ENCODE measurements at regions not wholly inside any gene's neighbourhood (a gene's known extent, or its start where the extent isn't known, plus 50 kb on each side); places are given as distances from the start of the nearest gene placed in this dataset.

GRCh38 chr4:73922766-73923630 lies 53.8 kb downstream of the CXCL1 start:
- TF ChIP-seq, protein P1, sequence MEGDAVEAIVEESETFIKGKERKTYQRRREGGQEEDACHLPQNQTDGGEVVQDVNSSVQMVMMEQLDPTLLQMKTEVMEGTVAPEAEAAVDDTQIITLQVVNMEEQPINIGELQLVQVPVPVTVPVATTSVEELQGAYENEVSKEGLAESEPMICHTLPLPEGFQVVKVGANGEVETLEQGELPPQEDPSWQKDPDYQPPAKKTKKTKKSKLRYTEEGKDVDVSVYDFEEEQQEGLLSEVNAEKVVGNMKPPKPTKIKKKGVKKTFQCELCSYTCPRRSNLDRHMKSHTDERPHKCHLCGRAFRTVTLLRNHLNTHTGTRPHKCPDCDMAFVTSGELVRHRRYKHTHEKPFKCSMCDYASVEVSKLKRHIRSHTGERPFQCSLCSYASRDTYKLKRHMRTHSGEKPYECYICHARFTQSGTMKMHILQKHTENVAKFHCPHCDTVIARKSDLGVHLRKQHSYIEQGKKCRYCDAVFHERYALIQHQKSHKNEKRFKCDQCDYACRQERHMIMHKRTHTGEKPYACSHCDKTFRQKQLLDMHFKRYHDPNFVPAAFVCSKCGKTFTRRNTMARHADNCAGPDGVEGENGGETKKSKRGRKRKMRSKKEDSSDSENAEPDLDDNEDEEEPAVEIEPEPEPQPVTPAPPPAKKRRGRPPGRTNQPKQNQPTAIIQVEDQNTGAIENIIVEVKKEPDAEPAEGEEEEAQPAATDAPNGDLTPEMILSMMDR (IDR thresholded peaks at IDR 0.05): peak in 3 of 6 experiments; percentile 14 to 40 (median 28)
- TF ChIP-seq POLR2A (IDR thresholded peaks at IDR 0.05): no peak
